Sigmoid colon (tissue), 6 donors: ENCODE measurements at regions not wholly inside any gene's neighbourhood (a gene's known extent, or its start where the extent isn't known, plus 50 kb on each side); places are given as distances from the start of the nearest gene placed in this dataset.

Experiments used
- DNase-seq: peaks from one replicate; pipeline ENCODE4 v3.0.0-alpha.2; 2019
- H3K27ac ChIP-seq, 4 donors: fragments of 200-600 bp; sonication (generic); one replicate each; pipeline ENCODE4 v1.5.1; 2016 to 2019; ENCODE audit warnings: mild to moderate bottlenecking in 1 of 4
- H3K27me3 ChIP-seq, 3 donors: fragments of 200-600 bp; sonication (generic); one replicate each; pipeline ENCODE4 v1.5.1; 2019; ENCODE audit warnings: mild to moderate bottlenecking in 1 of 3
- H3K36me3 ChIP-seq, 4 donors: fragments of 200-600 bp; sonication (generic); one replicate each; pipeline ENCODE4 v1.5.1; 2016 to 2019
- H3K4me1 ChIP-seq, 4 donors: fragments of 200-600 bp; sonication (generic); one replicate each; pipeline ENCODE4 v1.5.1; 2017 to 2019
- H3K4me3 ChIP-seq, 4 donors: fragments of 200-600 bp; sonication (generic); one replicate each; pipeline ENCODE4 v1.5.1; 2017 to 2019; ENCODE audit warnings: mild to moderate bottlenecking in 2 of 4, moderate library complexity in 1 of 4
- H3K9me3 ChIP-seq, 4 donors: fragments of 200-600 bp in 3 of 4; sonication (generic) in 3 of 4; one replicate each; pipeline versions ENCODE4 v1.5.1 to v1.6.1; 2013 to 2019
- CTCF ChIP-seq, 4 experiments: fragments of 450-650 bp in 3 of 4; fragments of 200-600 bp in 1 of 4; IDR thresholded peaks; one replicate each; pipeline ENCODE4 v1.5.1; 2016 to 2019; ENCODE audit warnings: antibody characterized with exemption in 4 of 4, mild to moderate bottlenecking in 3 of 4, moderate library complexity in 2 of 4
- EP300 ChIP-seq, 4 donors: sonication (generic); formaldehyde crosslinking; IDR thresholded peaks; one replicate each; pipeline ENCODE4 v1.6.1; 2017; ENCODE audit warnings: antibody characterized with exemption in 4 of 4
- POLR2A ChIP-seq, 2 donors: fragments of 450-650 bp; IDR thresholded peaks; one replicate each; pipeline ENCODE4 v1.6.1; 2016; ENCODE audit warnings: antibody characterized with exemption in 2 of 2, mild to moderate bottlenecking in 2 of 2, moderate library complexity in 2 of 2
- POLR2AphosphoS5 ChIP-seq, 4 donors: sonication (generic); formaldehyde crosslinking; IDR thresholded peaks; one replicate each; pipeline ENCODE4 v1.6.1; 2017; ENCODE audit warnings: antibody characterized with exemption in 4 of 4
- WGBS, 2 donors: extraction: QIAGEN DNeasy Blood & Tissue Kit; methylation state at CpG; one replicate each; pipeline ENCODE4 v1.1.7; 2013; 5-methylcytosine and 5-hydroxymethylcytosine counted together
- intact Hi-C: fragments of 100-400 bp; cut with DNase I; formaldehyde crosslinking; loops from one replicate; pipeline ENCODE4 v1.15.1; 2023
- donor health status: healthy with polysubstance abuse.
- donor health status: healthy.

GRCh38 chr6:121929301-121929700, 470.2 kb upstream of the HSF2 start:
- 29 to 56% methylated on average over 1 of the region's 1 CpG for WGBS, 2 donors
- TF ChIP-seq CTCF (IDR thresholded peaks at IDR 0.05) (no peak), POLR2AphosphoS5 (IDR thresholded peaks at IDR 0.05) (no peak), EP300 (IDR thresholded peaks at IDR 0.05) (no peak), POLR2A (IDR thresholded peaks at IDR 0.05) (no peak)
- H3K4me3 ChIP-seq, result no peak overlapping the region
- no peaks in the 10 kb centered on the region for H3K27me3 ChIP-seq
- no peak overlapping the region for H3K27ac ChIP-seq
- no peaks in the 10 kb centered on the region for H3K4me1 ChIP-seq
- DNase-seq, result no peak
- no peaks in the 10 kb centered on the region for H3K9me3 ChIP-seq
- no peaks in the 10 kb centered on the region for H3K36me3 ChIP-seq
- intact Hi-C loops, result no loop called here

GRCh38 chr6:121932076-121932991, 467.1 kb upstream of the HSF2 start:
- intact Hi-C loops, result no loop called here
- no peak overlapping the region for H3K27ac ChIP-seq
- no peak for DNase-seq
- no peaks in the 10 kb centered on the region for H3K9me3 ChIP-seq
- no peaks in the 10 kb centered on the region for H3K27me3 ChIP-seq
- H3K36me3 ChIP-seq, result no peaks in the 10 kb centered on the region
- 36 to 38% methylated on average over 13 of the region's 13 CpGs for WGBS, 2 donors
- H3K4me1 ChIP-seq, result no peaks in the 10 kb centered on the region
- no peak overlapping the region for H3K4me3 ChIP-seq
- TF ChIP-seq POLR2A (IDR thresholded peaks at IDR 0.05) (no peak), POLR2AphosphoS5 (IDR thresholded peaks at IDR 0.05) (no peak), CTCF (IDR thresholded peaks at IDR 0.05) (no peak), EP300 (IDR thresholded peaks at IDR 0.05) (no peak)

- TF ChIP-seq POLR2AphosphoS5 (IDR thresholded peaks at IDR 0.05), result no peak
- no peak for TF ChIP-seq EP300 (IDR thresholded peaks at IDR 0.05)
- no peak for TF ChIP-seq CTCF (IDR thresholded peaks at IDR 0.05)
- no peak for TF ChIP-seq POLR2A (IDR thresholded peaks at IDR 0.05)
- intact Hi-C loops, result no loop called here
- 69 to 79% methylated on average over 2 of the region's 2 CpGs for WGBS, 2 donors
- H3K36me3 ChIP-seq, result no peaks in the 10 kb centered on the region
- H3K27me3 ChIP-seq, result no peaks in the 10 kb centered on the region
- no peak overlapping the region for H3K27ac ChIP-seq
- no peaks in the 10 kb centered on the region for H3K9me3 ChIP-seq
- no peaks in the 10 kb centered on the region for H3K4me1 ChIP-seq
- no peak overlapping the region for H3K4me3 ChIP-seq
- DNase-seq, result no peak
Measured at GRCh38 chr6:121934451-121934850, 465.0 kb upstream of the HSF2 start.

GRCh38 chr6:121940728-121941127, 458.7 kb upstream of the HSF2 start:
- TF ChIP-seq EP300 (IDR thresholded peaks at IDR 0.05) (no peak), POLR2A (IDR thresholded peaks at IDR 0.05) (no peak), CTCF (IDR thresholded peaks at IDR 0.05) (no peak), POLR2AphosphoS5 (IDR thresholded peaks at IDR 0.05) (no peak)
- Histone ChIP-seq H3K4me1 (no peaks in the 10 kb centered on the region), H3K4me3 (no peak overlapping the region), H3K27ac (no peak overlapping the region), H3K27me3 (no peaks in the 10 kb centered on the region), H3K36me3 (no peaks in the 10 kb centered on the region), H3K9me3 (no peaks in the 10 kb centered on the region)
- 40 to 82% methylated on average over 2 of the region's 2 CpGs for WGBS, 2 donors
- intact Hi-C loops, result no loop called here
- DNase-seq, result no peak
